Aorta (tissue), 5 donors: ENCODE measurements at regions not wholly inside any gene's neighbourhood (a gene's known extent, or its start where the extent isn't known, plus 50 kb on each side); places are given as distances from the start of the nearest gene placed in this dataset.

Source experiments
- ATAC-seq: fragments of 200-7000 bp; cut with Tn5 transposase; one replicate; pipeline ENCODE4 v1.9.1; 2022; ENCODE audit warnings: moderate library complexity; ENCODE audit not compliant: low FRiP score
- DNase-seq, 2 donors: peaks; one replicate each; pipeline ENCODE4 v3.0.0-alpha.2; 2020
- H3K27ac ChIP-seq, 2 donors: one replicate each; pipeline ENCODE4 v1.5.1; 2013; ENCODE audit warnings: low read length in 2 of 2, mild to moderate bottlenecking in 2 of 2, moderate library complexity in 2 of 2, control low read depth in 1 of 2, inconsistent platforms in 1 of 2, low read depth in 1 of 2
- H3K27me3 ChIP-seq, 2 donors: one replicate each; pipeline ENCODE4 v1.6.1; 2013; ENCODE audit warnings: control low read depth in 1 of 2, low read length in 1 of 2, mild to moderate bottlenecking in 1 of 2, moderate library complexity in 1 of 2; ENCODE audit not compliant: insufficient read depth in 2 of 2, control insufficient read depth in 1 of 2
- H3K36me3 ChIP-seq, 2 donors: one replicate each; pipeline ENCODE4 v1.6.1; 2013; ENCODE audit warnings: control low read depth in 1 of 2, low read length in 1 of 2, mild to moderate bottlenecking in 1 of 2; ENCODE audit not compliant: insufficient read depth in 2 of 2, control insufficient read depth in 1 of 2
- H3K4me1 ChIP-seq, 2 donors: one replicate each; pipeline ENCODE4 v1.6.1; 2013; ENCODE audit warnings: low read length in 2 of 2, control low read depth in 1 of 2, mild to moderate bottlenecking in 1 of 2, moderate library complexity in 1 of 2; ENCODE audit not compliant: insufficient read depth in 2 of 2, control insufficient read depth in 1 of 2
- H3K4me3 ChIP-seq, 2 donors: one replicate each; pipeline ENCODE4 v1.5.1; 2013; ENCODE audit warnings: low read length in 2 of 2, control low read depth in 1 of 2, mild to moderate bottlenecking in 1 of 2
- H3K9me3 ChIP-seq: one replicate; pipeline ENCODE4 v1.6.1; 2013; ENCODE audit warnings: mild to moderate bottlenecking, low read length; ENCODE audit not compliant: control insufficient read depth
- WGBS, 2 donors: extraction: QIAGEN DNeasy Blood & Tissue Kit; methylation state at CpG; one replicate each; pipeline ENCODE4 v1.1.7; 2013; 5-methylcytosine and 5-hydroxymethylcytosine counted together
- intact Hi-C, 2 donors: fragments of 100-400 bp; cut with DNase I; formaldehyde crosslinking; loops; one replicate each; pipeline versions ENCODE4 v1.14.2 to v1.15.0; 2022
- donor health status: healthy with polysubstance abuse.
- donor health status: Bipolar disorder and iron deficiency.
- donor health status: DM: no; HTN: no; CAD: no.
- donor health status: DM: no; HTN: no; CAD: no.
- donor health status: DM: yes; HTN: yes; CAD: no.

GRCh38 chr1:214154596-214155292 is 126.2 kb upstream of the SMYD2 start:
- no peaks in the 10 kb centered on the region for H3K9me3 ChIP-seq
- H3K27me3 ChIP-seq: no peaks in the 10 kb centered on the region
- no peak overlapping the region for H3K27ac ChIP-seq
- H3K36me3 ChIP-seq: no peaks in the 10 kb centered on the region
- no peak for DNase-seq
- no peak for ATAC-seq
- H3K4me3 ChIP-seq: no peak overlapping the region
- WGBS, 2 donors: 23 to 24% methylated on average over 6 of the region's 6 CpGs
- intact Hi-C loops: no loop called here
- H3K4me1 ChIP-seq: no peaks in the 10 kb centered on the region

GRCh38 chr1:214155987-214156625 is 124.9 kb upstream of the SMYD2 start:
- Histone ChIP-seq H3K9me3 (no peaks in the 10 kb centered on the region), H3K36me3 (no peaks in the 10 kb centered on the region), H3K27me3 (no peaks in the 10 kb centered on the region), H3K4me1 (no peaks in the 10 kb centered on the region), H3K4me3 (no peak overlapping the region), H3K27ac (no peak overlapping the region)
- 20 to 21% methylated on average over 2 of the region's 2 CpGs for WGBS, 2 donors
- intact Hi-C loops: no loop called here
- no peak for DNase-seq
- ATAC-seq: no peak

- DNase-seq (no peak), ATAC-seq (no peak)
- Histone ChIP-seq H3K27ac (no peak overlapping the region), H3K27me3 (no peaks in the 10 kb centered on the region), H3K9me3 (no peaks in the 10 kb centered on the region), H3K36me3 (no peaks in the 10 kb centered on the region), H3K4me3 (no peak overlapping the region), H3K4me1 (no peaks in the 10 kb centered on the region)
- intact Hi-C loops: no loop called here
- WGBS, 2 donors: 79 to 80% methylated on average over 7 of the region's 7 CpGs
These were observed 116.8 kb upstream of the SMYD2 start for GRCh38 chr1:214164173-214164572.

GRCh38 chr1:214165850-214166374 is 115.0 kb upstream of the SMYD2 start:
- Histone ChIP-seq H3K4me1 (no peaks in the 10 kb centered on the region), H3K27ac (no peak overlapping the region), H3K27me3 (no peaks in the 10 kb centered on the region), H3K9me3 (no peaks in the 10 kb centered on the region), H3K36me3 (no peaks in the 10 kb centered on the region), H3K4me3 (no peak overlapping the region)
- DNase-seq: no peak
- 57 to 64% methylated on average over 5 of the region's 5 CpGs for WGBS, 2 donors
- intact Hi-C loops: no loop called here
- no peak for ATAC-seq

GRCh38 chr1:214174508-214175199 is 106.3 kb upstream of the SMYD2 start:
- Histone ChIP-seq H3K27me3 (no peaks in the 10 kb centered on the region), H3K36me3 (no peaks in the 10 kb centered on the region), H3K27ac (no peak overlapping the region), H3K4me1 (no peaks in the 10 kb centered on the region), H3K9me3 (no peaks in the 10 kb centered on the region), H3K4me3 (no peak overlapping the region)
- intact Hi-C loops: no loop called here
- DNase-seq (no peak), ATAC-seq (no peak)
- 15% methylated on average over 2 of the region's 2 CpGs for WGBS, 2 donors

GRCh38 chr1:214178102-214178501 is 102.9 kb upstream of the SMYD2 start:
- Histone ChIP-seq H3K27ac (no peak overlapping the region), H3K36me3 (no peaks in the 10 kb centered on the region), H3K4me1 (no peaks in the 10 kb centered on the region), H3K27me3 (no peaks in the 10 kb centered on the region), H3K4me3 (no peak overlapping the region), H3K9me3 (peaks cover 2% of the 10 kb centered on the region)
- ATAC-seq (no peak), DNase-seq (no peak)
- WGBS, 2 donors: 93 to 96% methylated on average over 2 of the region's 2 CpGs
- intact Hi-C loops: no loop called here

GRCh38 chr1:214184992-214185391 is 96.0 kb upstream of the SMYD2 start:
- no peaks in the 10 kb centered on the region for H3K36me3 ChIP-seq
- intact Hi-C loops: no loop called here
- H3K4me3 ChIP-seq: no peak overlapping the region
- peaks cover 3% of the 10 kb centered on the region for H3K9me3 ChIP-seq
- DNase-seq (no peak), ATAC-seq (no peak)
- H3K27me3 ChIP-seq: peaks cover 0 to 1% of the 10 kb centered on the region in 2 donors
- H3K27ac ChIP-seq: no peak overlapping the region
- WGBS, 2 donors: 57 to 59% methylated on average over 2 of the region's 2 CpGs
- H3K4me1 ChIP-seq: no peaks in the 10 kb centered on the region

GRCh38 chr1:214186103-214186824 is 94.7 kb upstream of the SMYD2 start:
- WGBS, 2 donors: 34 to 41% methylated on average over 4 of the region's 4 CpGs
- Histone ChIP-seq H3K9me3 (peaks cover 1% of the 10 kb centered on the region), H3K36me3 (no peaks in the 10 kb centered on the region), H3K4me3 (no peak overlapping the region), H3K27ac (no peak overlapping the region), H3K27me3 (peaks cover 0 to 1% of the 10 kb centered on the region in 2 donors), H3K4me1 (no peaks in the 10 kb centered on the region)
- ATAC-seq: no peak
- intact Hi-C loops: no loop called here
- no peak for DNase-seq
